GM10266 (cell line): ENCODE measurements at regions not wholly inside any gene's neighbourhood (a gene's known extent, or its start where the extent isn't known, plus 50 kb on each side); places are given as distances from the start of the nearest gene placed in this dataset.

Experiments
- DNase-seq: peaks from one replicate; pipeline ENCODE4 v3.0.0; 2012; ENCODE audit errors: extremely low spot score
- TF ChIP-seq, protein P1 (sequence below): IDR thresholded peaks from 2 replicates; pipeline ENCODE4 v1.5.1; 2012; ENCODE audit warnings: mild to moderate bottlenecking, low read depth; ENCODE audit not compliant: control insufficient read depth, insufficient read depth; ENCODE audit errors: missing control alignments

DNA sequence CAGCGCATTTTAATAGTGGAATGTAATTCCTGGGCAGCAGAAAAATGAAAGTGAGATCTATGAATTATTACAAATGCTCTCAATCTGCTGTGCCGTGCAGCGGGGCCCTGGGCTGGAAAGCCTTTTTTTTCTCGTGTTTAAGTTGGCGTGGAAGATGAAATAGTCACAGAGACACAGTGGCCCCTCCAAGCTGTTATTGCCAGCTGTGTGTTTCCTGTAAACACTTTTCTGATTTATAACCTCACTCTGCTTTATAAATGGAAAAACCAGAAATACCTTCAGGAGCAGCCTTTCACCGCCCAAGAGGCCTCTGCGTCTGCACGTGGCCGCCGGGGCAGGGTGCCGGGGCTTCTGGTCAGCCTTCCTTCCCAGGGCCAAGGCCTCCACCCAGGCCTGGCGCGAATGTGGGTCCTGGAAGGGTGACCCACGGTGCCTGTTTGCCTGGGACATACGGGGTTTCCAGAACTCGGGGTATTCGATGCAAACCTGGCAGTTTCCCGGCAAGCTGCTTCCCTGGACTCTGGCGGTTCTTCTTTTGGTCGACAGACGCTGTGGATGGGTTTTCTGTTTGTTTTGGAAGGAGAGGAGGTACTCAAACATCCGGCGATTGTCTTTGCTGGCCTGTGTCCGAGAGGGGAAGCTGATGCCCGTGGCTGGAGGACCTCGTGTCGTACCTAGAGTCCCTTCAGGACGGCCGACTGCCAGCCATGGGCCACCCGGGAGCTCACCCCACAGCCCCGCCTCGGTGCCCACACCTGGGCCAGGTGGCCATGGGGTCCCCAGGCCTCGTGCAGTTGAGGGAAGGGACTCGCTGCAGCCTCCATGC lies 256.7 kb downstream of the PARP8 start:
- no peak for DNase-seq
- TF ChIP-seq, protein P1, sequence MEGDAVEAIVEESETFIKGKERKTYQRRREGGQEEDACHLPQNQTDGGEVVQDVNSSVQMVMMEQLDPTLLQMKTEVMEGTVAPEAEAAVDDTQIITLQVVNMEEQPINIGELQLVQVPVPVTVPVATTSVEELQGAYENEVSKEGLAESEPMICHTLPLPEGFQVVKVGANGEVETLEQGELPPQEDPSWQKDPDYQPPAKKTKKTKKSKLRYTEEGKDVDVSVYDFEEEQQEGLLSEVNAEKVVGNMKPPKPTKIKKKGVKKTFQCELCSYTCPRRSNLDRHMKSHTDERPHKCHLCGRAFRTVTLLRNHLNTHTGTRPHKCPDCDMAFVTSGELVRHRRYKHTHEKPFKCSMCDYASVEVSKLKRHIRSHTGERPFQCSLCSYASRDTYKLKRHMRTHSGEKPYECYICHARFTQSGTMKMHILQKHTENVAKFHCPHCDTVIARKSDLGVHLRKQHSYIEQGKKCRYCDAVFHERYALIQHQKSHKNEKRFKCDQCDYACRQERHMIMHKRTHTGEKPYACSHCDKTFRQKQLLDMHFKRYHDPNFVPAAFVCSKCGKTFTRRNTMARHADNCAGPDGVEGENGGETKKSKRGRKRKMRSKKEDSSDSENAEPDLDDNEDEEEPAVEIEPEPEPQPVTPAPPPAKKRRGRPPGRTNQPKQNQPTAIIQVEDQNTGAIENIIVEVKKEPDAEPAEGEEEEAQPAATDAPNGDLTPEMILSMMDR, result no peak

DNA sequence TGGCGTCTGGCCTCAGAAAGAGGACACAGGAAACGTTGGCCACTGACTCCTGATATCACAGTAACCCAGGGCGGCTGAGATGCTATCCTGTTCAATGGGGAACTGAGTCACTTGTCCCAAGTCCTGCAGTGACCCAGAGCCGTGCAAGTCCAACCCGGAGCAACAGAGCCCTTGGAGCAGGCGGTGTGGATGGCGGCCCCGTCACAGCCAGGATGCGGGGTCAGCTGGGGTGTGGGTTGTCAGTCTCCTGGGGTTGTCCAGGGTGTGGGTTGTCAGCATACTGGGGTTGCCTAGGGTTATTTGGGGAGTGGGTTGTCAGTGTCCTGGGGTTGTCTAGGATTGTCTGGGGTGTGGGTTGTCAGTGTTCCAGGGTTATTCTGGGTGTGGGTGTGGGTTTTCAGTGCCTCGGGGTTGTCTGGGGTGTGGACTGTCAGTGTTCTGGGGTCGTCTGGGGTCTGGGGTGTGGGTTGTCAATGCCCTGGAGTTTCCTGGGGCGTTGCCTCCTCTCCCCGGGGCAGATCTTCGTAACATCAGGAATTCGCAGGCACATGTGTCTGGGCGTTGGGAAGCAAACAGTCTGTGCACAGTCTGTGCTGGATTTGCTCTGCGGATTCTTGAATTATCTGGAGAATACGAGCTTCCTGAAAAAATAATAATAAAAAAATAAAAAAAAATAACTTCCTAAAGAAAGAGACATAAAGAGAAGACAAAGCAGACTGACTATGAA lies 257.5 kb downstream of the PARP8 start:
- TF ChIP-seq, protein P1, result no peak

DNA sequence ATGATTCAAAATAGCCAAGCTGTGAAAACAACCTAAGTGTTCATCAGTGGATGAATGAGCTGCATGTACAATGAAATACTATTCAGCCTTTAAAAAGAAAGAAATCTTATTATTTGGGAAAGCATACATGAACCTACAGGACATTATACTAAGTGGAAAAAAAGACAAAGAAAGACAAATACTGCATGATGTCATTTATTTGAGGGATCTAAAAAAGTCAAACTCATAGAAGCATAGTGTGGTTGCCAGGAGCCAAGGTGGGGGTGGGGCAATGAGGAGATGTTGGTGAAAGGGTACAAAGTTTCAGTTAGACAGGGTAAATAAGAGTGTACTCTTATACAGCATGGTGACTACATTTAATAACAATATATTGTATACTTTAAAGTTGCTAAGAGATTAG lies 261.5 kb downstream of the PARP8 start:
- TF ChIP-seq, protein P1, result no peak
- DNase-seq, result no peak

More for the DNA sequence above, 257.5 kb downstream of the PARP8 start:
- no peak for DNase-seq

DNA sequence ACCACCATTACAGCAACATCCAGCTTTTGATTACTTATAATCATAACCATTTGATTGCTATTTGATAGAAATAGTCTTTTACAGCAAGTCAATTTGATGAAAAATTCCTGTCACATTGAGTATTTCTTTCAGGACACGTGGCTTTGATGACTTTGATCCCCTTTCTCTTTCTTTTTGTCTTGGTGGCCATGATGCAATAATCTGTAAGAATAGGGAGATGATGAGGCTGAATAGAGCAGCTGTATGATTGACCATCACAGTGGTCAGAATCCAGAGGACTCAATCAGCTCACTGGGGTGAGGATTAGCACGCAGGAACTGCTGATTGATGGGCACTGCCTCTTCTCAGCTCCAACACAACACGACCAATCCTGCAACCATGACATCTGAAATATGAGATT lies 262.7 kb downstream of the PARP8 start:
- TF ChIP-seq, protein P1, result no peak
- no peak for DNase-seq

GRCh38 chr5:50934343-50934742 lies 267.9 kb downstream of the PARP8 start:
- TF ChIP-seq, protein P1, result no peak
- DNase-seq, result no peak

- DNase-seq, result no peak
- TF ChIP-seq, protein P1, result no peak
These were observed 278.7 kb downstream of the PARP8 start for GRCh38 chr5:50945139-50945538.
